ENCODE measurements at regions not wholly inside any gene's neighbourhood (a gene's known extent, or its start where the extent isn't known, plus 50 kb on each side); places are given as distances from the start of the nearest gene placed in this dataset.
"Not testable (repeated sequence)": the region's sequence is repeated elsewhere in the genome, so short reads cannot be mapped to it uniquely, and the experiment has no call there.

DNA sequence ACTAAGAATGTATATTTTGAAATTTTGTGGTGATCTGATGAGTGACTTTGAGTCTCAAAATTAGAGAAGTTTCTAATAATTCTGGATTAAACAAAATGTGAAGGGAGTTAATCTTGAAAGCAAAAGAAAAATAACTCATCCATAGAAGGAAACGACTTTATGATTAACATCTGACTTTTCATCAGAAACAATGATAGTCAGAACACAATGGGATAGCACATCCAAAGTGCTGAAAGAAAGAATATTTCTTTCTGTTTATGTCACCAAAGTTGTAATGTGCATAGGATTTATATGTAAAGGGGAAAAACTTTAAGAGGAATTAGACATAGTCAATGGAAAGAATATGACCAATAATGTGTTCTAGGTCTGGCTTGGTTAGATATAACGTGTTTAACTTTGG is 176.7 kb upstream of the ZNF717 start:
- TF ChIP-seq CTCF, POLR2A (IDR thresholded peaks at IDR 0.05): not testable (repeated sequence)

Measured in Peyer's patch (tissue), 4 donors.